ENCODE measurements at regions not wholly inside any gene's neighbourhood (a gene's known extent, or its start where the extent isn't known, plus 50 kb on each side); places are given as distances from the start of the nearest gene placed in this dataset.

DNA sequence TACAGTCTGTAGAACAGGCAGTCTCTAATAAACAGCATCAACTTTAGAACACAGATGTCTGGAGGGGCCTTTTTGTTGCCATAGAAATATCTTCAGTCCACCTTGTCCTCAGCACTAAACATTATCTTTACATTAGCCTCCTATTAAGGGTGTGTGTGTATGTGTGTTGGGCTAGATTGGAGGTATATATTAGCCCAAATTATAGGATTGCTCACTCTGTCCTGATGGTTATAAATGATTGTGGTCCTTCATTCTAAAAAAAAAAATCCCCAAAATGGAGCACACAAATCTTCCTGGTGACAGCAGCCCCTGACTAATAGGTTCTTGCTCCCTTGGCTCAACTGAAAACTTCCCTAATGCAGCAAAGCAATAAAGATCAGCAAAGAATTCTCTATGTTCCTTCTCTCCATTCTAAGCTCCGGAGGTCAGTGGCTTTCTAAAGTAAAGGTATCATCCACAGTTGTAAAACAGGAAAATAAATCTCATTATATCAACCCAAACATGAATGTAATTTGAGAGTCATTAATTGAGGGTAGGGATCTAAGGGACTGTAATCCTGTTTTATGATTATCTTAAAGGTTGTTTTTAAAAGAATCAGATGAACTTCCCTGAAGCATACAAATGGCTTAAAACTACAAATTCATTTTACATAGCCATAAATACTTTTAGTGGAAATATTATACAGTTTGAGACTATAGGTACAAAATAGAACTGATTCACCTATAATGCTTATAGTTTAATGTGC, 232.7 kb downstream of the KLF12 start:
- TF ChIP-seq TAF1 (IDR thresholded peaks at IDR 0.05; ENCODE audit: borderline replicate concordance, insufficient read depth, low read length), result no peak
- no peak for TF ChIP-seq POLR2AphosphoS5 (IDR thresholded peaks at IDR 0.05; ENCODE audit: low read depth, low read length)
- TF ChIP-seq REST (IDR thresholded peaks at IDR 0.05; ENCODE audit: insufficient read depth in 1 of 2, low read depth in 2 of 2, low read length in 2 of 2), result no peak
- no peak for TF ChIP-seq SIN3A (IDR thresholded peaks at IDR 0.05; ENCODE audit: borderline replicate concordance, insufficient read depth, low read length)
- no peak for TF ChIP-seq FOXP2 (optimal IDR thresholded peaks at IDR 0.05; ENCODE audit: borderline replicate concordance, extremely low read depth, extremely low read length, insufficient read depth)

Measured in PFSK-1 (cell line).